ENCODE measurements at regions not wholly inside any gene's neighbourhood (a gene's known extent, or its start where the extent isn't known, plus 50 kb on each side); places are given as distances from the start of the nearest gene placed in this dataset.

DNA sequence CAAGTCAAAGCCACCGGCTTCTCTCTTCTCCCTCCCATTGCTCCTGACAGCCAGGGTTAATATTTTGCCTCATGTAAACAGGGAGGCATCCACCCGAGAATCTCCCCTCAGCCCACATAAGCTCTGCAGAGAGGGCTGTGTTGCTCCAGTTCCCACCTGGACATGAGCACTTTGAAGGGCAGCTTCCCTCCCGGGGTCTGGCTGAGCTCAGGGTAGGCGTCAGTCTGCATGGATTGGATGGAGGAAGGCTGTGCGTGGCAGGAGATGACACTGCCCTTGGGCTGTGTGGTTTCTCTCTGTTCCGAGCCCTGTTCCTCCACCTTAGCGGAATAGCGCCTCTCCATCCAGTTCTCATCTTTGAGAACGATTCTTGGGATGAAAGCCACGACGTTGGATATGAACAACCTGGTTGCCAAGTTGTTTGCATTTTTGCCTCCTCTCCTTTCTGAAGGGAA is 53.7 kb upstream of the ETS2 start:
- no peak overlapping the region for H3K4me3 ChIP-seq (ENCODE audit: control insufficient read depth, low read depth, low read length)
- TF ChIP-seq, protein P1, sequence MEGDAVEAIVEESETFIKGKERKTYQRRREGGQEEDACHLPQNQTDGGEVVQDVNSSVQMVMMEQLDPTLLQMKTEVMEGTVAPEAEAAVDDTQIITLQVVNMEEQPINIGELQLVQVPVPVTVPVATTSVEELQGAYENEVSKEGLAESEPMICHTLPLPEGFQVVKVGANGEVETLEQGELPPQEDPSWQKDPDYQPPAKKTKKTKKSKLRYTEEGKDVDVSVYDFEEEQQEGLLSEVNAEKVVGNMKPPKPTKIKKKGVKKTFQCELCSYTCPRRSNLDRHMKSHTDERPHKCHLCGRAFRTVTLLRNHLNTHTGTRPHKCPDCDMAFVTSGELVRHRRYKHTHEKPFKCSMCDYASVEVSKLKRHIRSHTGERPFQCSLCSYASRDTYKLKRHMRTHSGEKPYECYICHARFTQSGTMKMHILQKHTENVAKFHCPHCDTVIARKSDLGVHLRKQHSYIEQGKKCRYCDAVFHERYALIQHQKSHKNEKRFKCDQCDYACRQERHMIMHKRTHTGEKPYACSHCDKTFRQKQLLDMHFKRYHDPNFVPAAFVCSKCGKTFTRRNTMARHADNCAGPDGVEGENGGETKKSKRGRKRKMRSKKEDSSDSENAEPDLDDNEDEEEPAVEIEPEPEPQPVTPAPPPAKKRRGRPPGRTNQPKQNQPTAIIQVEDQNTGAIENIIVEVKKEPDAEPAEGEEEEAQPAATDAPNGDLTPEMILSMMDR (IDR thresholded peaks at IDR 0.05; ENCODE audit: control insufficient read depth, insufficient read depth, low read depth, low read length, missing control alignments): no peak
- no peak for DNase-seq (ENCODE audit: low read depth)

- no peak overlapping the region for H3K4me3 ChIP-seq (ENCODE audit: control insufficient read depth, low read depth, low read length)
- TF ChIP-seq, protein P1 (IDR thresholded peaks at IDR 0.05; ENCODE audit: control insufficient read depth, insufficient read depth, low read depth, low read length, missing control alignments): no peak
- DNase-seq (ENCODE audit: low read depth): no peak
Observed at GRCh38 chr21:38753114-38753513, 52.6 kb upstream of the ETS2 start.

GRCh38 chr21:38753557-38753971 is 52.2 kb upstream of the ETS2 start:
- H3K4me3 ChIP-seq (ENCODE audit: control insufficient read depth, low read depth, low read length): no peak overlapping the region
- DNase-seq (ENCODE audit: low read depth): no peak
- TF ChIP-seq, protein P1 (IDR thresholded peaks at IDR 0.05; ENCODE audit: control insufficient read depth, insufficient read depth, low read depth, low read length, missing control alignments): no peak
